Body of pancreas (tissue), 4 donors: ENCODE measurements at regions not wholly inside any gene's neighbourhood (a gene's known extent, or its start where the extent isn't known, plus 50 kb on each side); places are given as distances from the start of the nearest gene placed in this dataset.

Source experiments
- ATAC-seq: fragments of 150-250 bp; one replicate; pipeline ENCODE4 v1.9.1; 2016
- DNase-seq, 4 donors: peaks; one replicate each; pipeline ENCODE4 v3.0.0-alpha.2; 2019
- H3K27ac ChIP-seq, 4 donors: fragments of 200-600 bp; sonication (generic); 1 replicate in 3 of 4; 2 replicates in 1 of 4; pipeline versions ENCODE4 v1.5.1 to v1.6.1; 2016 to 2019; ENCODE audit warnings: mild to moderate bottlenecking in 1 of 4, mixed read lengths in 1 of 4, moderate library complexity in 1 of 4
- H3K27me3 ChIP-seq, 2 donors: fragments of 200-600 bp; sonication (generic); one replicate each; pipeline ENCODE4 v1.6.0; 2016; ENCODE audit warnings: mild to moderate bottlenecking in 1 of 2
- H3K36me3 ChIP-seq, 2 donors: fragments of 200-600 bp; sonication (generic); replicated peaks in 1 of 2; 2 replicates each; pipeline ENCODE4 v1.5.1; 2016; ENCODE audit warnings: low read depth in 2 of 2; ENCODE audit not compliant: insufficient read depth in 1 of 2
- H3K4me1 ChIP-seq: fragments of 200-600 bp; sonication (generic); one replicate; pipeline ENCODE4 v1.6.0; 2016
- H3K4me3 ChIP-seq, 2 donors: fragments of 200-600 bp; sonication (generic); 1 replicate in 1 of 2; 2 replicates in 1 of 2; pipeline ENCODE4 v1.5.1; 2016 to 2019
- H3K9me3 ChIP-seq, 3 donors: fragments of 200-600 bp; sonication (generic); 1 replicate in 2 of 3; 2 replicates in 1 of 3; pipeline ENCODE4 v1.5.1; 2016
- POLR2A ChIP-seq, 3 donors: fragments of 450-650 bp; IDR thresholded peaks; one replicate each; pipeline ENCODE4 v1.6.1; 2016; ENCODE audit warnings: antibody characterized with exemption in 3 of 3, mild to moderate bottlenecking in 2 of 3
- WGBS, 2 donors: methylation state at CpG; one replicate each; pipeline ENCODE4 v1.1.5; 2017; 5-methylcytosine and 5-hydroxymethylcytosine counted together
- intact Hi-C: fragments of 100-400 bp; cut with DNase I; formaldehyde crosslinking; loops from one replicate; pipeline ENCODE4 v1.15.1; 2023
- TF ChIP-seq, protein P1 (sequence below), 7 experiments: fragments of 450-650 bp in 4 of 7; fragments of 200-600 bp in 3 of 7; sonication (generic) in 3 of 7; IDR thresholded peaks; one replicate each; pipeline ENCODE4 v1.5.1; 2016 to 2019; ENCODE audit warnings: antibody characterized with exemption in 7 of 7

DNA sequence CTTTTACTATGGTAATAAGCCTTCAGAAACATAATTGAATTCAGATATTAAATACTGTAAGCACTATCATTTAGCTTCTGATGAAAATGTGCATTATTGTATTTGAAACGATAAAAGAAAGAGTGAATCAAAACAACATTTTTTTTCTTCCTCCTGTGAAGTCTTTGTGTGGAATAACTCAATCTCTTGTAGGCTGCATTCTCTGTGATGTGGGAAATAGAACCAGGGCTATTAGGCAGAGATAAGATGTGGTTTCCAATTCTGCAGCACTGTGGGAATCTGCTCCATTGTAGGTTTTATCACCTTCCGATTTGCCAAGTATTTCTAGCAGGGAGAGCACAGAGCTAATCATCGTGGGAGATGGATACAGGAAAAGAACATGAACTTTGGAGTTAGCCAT is 624.5 kb downstream of the RBFOX1 start:
- H3K9me3 ChIP-seq = no peaks in the 10 kb centered on the region
- no peaks in the 10 kb centered on the region for H3K4me1 ChIP-seq
- H3K36me3 ChIP-seq = no peaks in the 10 kb centered on the region
- H3K4me3 ChIP-seq = no peak overlapping the region
- no peak overlapping the region for H3K27ac ChIP-seq
- H3K27me3 ChIP-seq = no peaks in the 10 kb centered on the region
- intact Hi-C loops = no loop called here
- no peak for ATAC-seq
- WGBS, 2 donors = 27 to 34% methylated on average over 3 of the region's 3 CpGs
- DNase-seq = no peak
- no peak for TF ChIP-seq POLR2A (IDR thresholded peaks at IDR 0.05)
- TF ChIP-seq, protein P1, sequence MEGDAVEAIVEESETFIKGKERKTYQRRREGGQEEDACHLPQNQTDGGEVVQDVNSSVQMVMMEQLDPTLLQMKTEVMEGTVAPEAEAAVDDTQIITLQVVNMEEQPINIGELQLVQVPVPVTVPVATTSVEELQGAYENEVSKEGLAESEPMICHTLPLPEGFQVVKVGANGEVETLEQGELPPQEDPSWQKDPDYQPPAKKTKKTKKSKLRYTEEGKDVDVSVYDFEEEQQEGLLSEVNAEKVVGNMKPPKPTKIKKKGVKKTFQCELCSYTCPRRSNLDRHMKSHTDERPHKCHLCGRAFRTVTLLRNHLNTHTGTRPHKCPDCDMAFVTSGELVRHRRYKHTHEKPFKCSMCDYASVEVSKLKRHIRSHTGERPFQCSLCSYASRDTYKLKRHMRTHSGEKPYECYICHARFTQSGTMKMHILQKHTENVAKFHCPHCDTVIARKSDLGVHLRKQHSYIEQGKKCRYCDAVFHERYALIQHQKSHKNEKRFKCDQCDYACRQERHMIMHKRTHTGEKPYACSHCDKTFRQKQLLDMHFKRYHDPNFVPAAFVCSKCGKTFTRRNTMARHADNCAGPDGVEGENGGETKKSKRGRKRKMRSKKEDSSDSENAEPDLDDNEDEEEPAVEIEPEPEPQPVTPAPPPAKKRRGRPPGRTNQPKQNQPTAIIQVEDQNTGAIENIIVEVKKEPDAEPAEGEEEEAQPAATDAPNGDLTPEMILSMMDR (IDR thresholded peaks at IDR 0.05) = no peak

DNA sequence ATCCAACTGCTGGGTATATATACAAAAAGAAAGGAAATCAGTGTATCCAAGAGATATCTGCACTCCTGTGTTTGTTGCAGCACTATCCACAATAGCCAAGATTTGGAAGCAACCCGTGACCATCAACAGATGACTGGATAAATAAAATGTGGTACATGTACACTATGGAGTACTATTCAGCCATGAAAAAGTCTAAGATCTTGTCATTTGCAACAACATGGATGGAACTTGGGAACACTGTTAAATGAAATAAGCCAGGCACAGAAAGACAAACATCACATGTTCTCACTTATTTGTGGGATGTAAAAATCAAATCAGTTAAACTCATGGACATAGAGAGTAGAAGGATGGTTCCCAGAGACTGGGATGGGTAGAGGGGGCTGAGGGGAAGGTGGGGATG is 620.7 kb downstream of the RBFOX1 start:
- Histone ChIP-seq H3K4me3 (no peak overlapping the region), H3K9me3 (no peaks in the 10 kb centered on the region), H3K27ac (no peak overlapping the region), H3K4me1 (no peaks in the 10 kb centered on the region), H3K27me3 (no peaks in the 10 kb centered on the region), H3K36me3 (no peaks in the 10 kb centered on the region)
- intact Hi-C loops = no loop called here
- DNase-seq = no peak
- WGBS, 2 donors = 57 to 59% methylated on average over 1 of the region's 1 CpG
- no peak for TF ChIP-seq POLR2A (IDR thresholded peaks at IDR 0.05)
- TF ChIP-seq, protein P1 (IDR thresholded peaks at IDR 0.05) = no peak
- ATAC-seq = no peak

DNA sequence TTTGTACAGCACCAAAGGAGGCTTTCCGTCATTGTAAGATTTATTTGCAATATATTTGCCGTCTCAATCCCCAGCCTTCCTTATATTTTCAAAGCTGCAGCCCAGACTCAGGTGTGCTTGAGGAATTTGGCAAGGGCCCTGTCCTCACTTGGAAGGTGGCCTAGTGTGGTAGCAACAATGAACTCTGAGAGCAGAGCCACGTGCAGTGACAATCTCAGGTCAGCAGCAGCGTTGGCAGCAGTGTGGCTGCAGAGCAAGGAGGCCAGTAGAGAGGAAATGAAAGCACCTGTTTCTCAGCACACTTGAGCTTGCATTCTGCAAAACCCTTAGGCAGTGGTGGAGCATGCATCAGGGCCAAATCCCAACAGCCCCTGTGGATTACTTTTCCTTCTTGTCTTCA is 613.5 kb downstream of the RBFOX1 start:
- intact Hi-C loops = no loop called here
- no peaks in the 10 kb centered on the region for H3K4me1 ChIP-seq
- WGBS, 2 donors = 30 to 44% methylated on average over 4 of the region's 4 CpGs
- DNase-seq (no peak), ATAC-seq (no peak)
- H3K36me3 ChIP-seq = no peaks in the 10 kb centered on the region
- TF ChIP-seq, protein P1 (IDR thresholded peaks at IDR 0.05) = no peak
- no peak for TF ChIP-seq POLR2A (IDR thresholded peaks at IDR 0.05)
- H3K27me3 ChIP-seq = no peaks in the 10 kb centered on the region
- no peaks in the 10 kb centered on the region for H3K9me3 ChIP-seq
- H3K27ac ChIP-seq = no peak overlapping the region
- H3K4me3 ChIP-seq = no peak overlapping the region

DNA sequence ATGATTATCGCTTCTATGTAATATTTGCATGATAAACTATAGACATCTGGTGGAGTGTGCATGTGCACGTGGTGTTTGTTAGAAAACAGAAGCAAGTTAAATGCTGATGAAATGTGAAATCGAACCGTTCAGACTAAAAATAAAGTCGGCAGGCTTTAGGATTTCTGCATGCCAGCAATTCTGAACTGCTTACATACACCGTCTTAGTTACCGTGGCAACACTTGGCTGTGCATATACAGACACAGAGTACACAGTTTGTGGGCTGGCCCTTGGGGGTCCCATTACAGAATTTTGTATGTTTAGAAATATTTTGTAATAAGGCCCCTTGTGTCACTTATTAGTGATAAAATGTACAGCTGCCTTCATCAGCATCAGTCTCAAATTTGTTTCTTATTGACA is 605.5 kb downstream of the RBFOX1 start:
- intact Hi-C loops = no loop called here
- H3K27me3 ChIP-seq = no peaks in the 10 kb centered on the region
- DNase-seq (no peak), ATAC-seq (no peak)
- no peak overlapping the region for H3K27ac ChIP-seq
- no peak overlapping the region for H3K4me3 ChIP-seq
- 46 to 57% methylated on average over 7 of the region's 7 CpGs for WGBS, 2 donors
- no peaks in the 10 kb centered on the region for H3K9me3 ChIP-seq
- TF ChIP-seq POLR2A (IDR thresholded peaks at IDR 0.05) = no peak
- TF ChIP-seq, protein P1 (IDR thresholded peaks at IDR 0.05) = no peak
- no peaks in the 10 kb centered on the region for H3K36me3 ChIP-seq
- no peaks in the 10 kb centered on the region for H3K4me1 ChIP-seq

DNA sequence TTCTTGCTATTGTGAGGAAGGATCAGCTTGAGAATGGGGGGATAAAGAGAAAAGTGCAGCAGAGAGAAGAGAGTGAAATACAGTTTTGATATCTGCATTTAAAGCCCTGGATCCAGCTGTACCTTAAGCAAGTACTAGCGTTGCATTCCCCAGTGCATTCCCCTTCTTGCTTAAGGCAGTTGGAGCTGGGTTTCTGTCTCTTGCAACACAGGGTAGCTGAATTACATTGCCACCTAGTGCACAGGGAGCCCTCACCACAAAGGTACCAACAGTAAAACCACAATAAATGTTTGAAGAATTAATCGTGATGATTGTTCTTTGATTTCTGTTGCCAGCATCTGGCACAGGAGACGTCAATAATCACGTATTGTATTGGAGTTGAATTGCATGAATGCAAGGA is 588.7 kb downstream of the RBFOX1 start:
- Histone ChIP-seq H3K36me3 (no peaks in the 10 kb centered on the region), H3K4me3 (no peak overlapping the region), H3K9me3 (no peaks in the 10 kb centered on the region), H3K27ac (no peak overlapping the region), H3K27me3 (no peaks in the 10 kb centered on the region), H3K4me1 (no peaks in the 10 kb centered on the region)
- ATAC-seq (no peak), DNase-seq (no peak)
- intact Hi-C loops = no loop called here
- WGBS, 2 donors = 29 to 35% methylated on average over 4 of the region's 4 CpGs
- TF ChIP-seq POLR2A (IDR thresholded peaks at IDR 0.05) = no peak
- TF ChIP-seq, protein P1 (IDR thresholded peaks at IDR 0.05) = no peak
